ENCODE measurements at regions not wholly inside any gene's neighbourhood (a gene's known extent, or its start where the extent isn't known, plus 50 kb on each side); places are given as distances from the start of the nearest gene placed in this dataset.

GRCh38 chr2:238657132-238658053 is 190.5 kb upstream of the TWIST2 start:
- DNase-seq, result no peak

DNA sequence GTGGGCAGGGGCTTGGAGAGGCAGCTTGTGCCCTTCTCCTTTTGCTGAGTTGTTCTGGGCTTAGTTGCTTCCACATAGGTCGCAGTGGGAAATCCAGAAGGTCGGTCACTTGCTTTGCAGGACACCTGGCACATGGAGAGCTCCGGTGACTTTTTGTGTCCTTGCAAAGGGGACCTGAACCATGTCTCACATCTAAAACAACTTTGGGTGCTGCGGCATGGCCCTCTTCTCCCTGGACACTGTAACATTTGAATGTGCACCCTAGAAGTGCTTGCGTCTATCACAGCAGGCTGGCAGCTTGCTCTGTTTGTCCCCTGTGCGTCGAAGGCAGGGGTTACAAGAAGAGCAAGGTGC is 189.9 kb upstream of the TWIST2 start:
- DNase-seq, result no peak

- no peak for DNase-seq
Observed at GRCh38 chr2:238658820-238659219, 189.1 kb upstream of the TWIST2 start.

- DNase-seq, result no peak
Observed at GRCh38 chr2:238659231-238659630, 188.7 kb upstream of the TWIST2 start.

- DNase-seq, result no peak
Observed at GRCh38 chr2:238663586-238663985, 184.3 kb upstream of the TWIST2 start.

GRCh38 chr2:238665919-238666318 is 182.0 kb upstream of the TWIST2 start:
- no peak for DNase-seq

DNA sequence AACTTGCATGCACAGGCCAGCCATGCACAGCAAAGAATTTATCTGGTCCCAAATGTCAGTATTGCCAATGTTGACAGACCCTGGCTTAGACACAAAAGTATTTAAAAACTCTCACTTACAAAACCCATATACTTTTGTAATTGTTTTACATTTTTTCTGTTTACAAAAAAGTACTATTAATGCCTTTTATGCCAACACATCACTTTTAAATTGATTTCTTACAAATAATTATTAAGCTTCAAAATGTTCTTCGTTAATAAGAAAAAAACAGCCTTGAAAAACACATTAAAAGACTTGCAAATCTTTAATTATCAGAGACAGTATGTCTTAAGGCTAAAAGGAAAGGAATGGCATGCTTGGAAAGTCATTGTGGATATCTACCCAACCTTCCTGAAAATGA is 181.3 kb upstream of the TWIST2 start:
- no peak for DNase-seq

GRCh38 chr2:238667008-238667407 is 180.9 kb upstream of the TWIST2 start:
- DNase-seq, result no peak

GRCh38 chr2:238667639-238668038 is 180.2 kb upstream of the TWIST2 start:
- no peak for DNase-seq

GRCh38 chr2:238668426-238668825 is 179.5 kb upstream of the TWIST2 start:
- DNase-seq, result no peak

GRCh38 chr2:238669046-238669445 is 178.8 kb upstream of the TWIST2 start:
- no peak for DNase-seq

- no peak for DNase-seq
Observed at GRCh38 chr2:238669581-238670080, 178.3 kb upstream of the TWIST2 start.

DNA sequence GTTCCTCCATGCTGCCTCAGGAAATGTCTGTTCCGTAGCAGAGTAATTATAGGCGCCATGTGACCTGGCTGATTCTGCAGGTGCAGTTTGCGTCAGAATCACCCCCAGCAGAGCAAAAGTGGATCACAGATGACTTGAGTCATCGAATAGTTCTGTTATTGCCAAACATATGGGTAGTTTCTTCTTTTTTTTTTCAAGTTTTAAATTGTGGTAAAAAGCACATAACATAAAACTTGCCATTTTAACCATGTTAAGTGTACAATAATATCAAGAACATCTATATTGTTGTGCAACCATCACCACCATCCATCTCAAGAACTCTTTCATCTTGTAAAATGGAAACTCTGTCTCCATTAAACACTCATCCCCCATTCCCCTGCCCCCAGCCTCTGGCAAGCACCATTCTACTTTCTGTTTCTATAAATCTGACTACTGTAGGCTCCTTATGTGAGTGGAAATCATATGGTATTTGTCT is 177.7 kb upstream of the TWIST2 start:
- no peak for DNase-seq

DNA sequence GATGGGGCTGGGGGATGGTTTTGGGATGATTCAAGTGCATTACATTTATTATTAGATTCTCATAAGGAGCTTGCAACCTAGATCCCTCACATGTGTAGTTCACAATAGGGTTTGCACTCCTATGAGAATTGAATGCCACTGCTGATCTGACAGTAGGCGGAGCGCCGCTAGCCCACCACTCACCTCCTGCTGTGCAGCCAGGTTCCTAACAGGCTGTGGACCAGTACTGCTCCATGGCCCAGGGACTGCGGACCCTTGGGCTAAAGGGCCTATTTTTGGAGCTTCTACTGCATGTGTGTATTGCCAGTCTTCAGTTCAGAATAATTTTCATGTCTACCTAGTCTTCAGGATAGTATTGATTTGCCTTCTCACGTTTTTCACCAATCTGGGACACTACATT is 165.3 kb upstream of the TWIST2 start:
- no peak for DNase-seq

GRCh38 chr2:238684362-238685326 is 163.2 kb upstream of the TWIST2 start:
- DNase-seq, result no peak

GRCh38 chr2:238685327-238685709 is 162.6 kb upstream of the TWIST2 start:
- DNase-seq, result no peak

DNA sequence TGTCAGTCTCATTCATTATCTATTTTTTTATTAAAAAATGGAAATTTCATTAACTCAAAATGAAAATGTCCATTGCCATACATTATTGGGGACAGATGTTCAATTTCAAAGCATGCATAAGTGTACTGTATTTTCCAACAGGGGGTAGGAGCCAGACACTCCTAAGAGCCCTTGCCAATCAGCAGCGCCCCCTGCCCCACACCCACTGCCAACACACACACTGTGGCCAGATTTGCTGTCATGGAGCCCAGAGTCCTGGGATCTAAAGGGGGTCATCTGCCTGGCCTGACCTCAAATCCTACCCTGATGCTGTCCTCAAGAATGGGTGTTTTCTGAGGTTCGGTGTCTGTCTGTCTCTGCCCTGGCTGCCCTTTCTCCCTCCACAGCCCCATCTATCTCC is 162.2 kb upstream of the TWIST2 start:
- no peak for DNase-seq

DNA sequence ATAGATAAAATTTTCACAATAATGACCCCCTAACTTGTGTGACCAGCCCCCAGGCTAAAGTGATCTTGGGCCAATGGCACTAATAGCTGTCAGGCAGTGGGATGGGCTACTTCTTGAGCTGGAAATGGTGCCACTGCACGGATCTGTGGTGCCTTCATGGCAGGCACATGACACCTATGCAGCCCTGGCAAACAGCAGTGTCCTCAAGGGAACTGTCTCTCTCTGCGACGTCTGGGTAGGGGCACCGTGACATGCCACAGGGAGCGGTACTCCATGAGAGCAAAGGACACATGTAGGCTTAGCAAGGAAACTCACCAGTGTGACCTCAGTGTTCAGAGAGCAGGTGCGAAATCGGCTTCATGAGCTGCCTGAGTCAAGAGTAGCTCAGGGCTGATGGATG is 161.7 kb upstream of the TWIST2 start:
- no peak for DNase-seq

GRCh38 chr2:238688193-238689153 is 159.4 kb upstream of the TWIST2 start:
- no peak for DNase-seq

GRCh38 chr2:238689331-238689730 is 158.6 kb upstream of the TWIST2 start:
- no peak for DNase-seq

GRCh38 chr2:238689871-238690389 is 158.0 kb upstream of the TWIST2 start:
- no peak for DNase-seq

DNA sequence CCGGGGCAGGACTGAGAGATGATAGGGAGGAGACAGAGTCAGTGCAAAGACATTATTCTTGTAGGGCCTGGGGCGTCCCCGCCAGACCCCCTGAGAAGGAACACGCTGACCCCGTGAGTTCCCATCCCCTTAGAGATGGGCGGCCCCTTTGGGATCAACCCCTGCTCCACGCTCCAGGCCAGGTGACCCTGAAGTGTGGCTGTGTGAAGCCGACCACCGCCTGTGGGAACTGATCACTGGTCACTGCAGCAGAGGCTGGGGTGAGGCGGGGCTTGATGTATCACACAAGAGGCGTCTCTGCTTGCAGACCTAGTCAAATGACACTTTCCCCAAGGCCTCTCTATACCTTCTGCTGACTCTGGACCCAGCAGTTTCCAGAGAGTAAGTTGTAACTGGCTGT is 157.4 kb upstream of the TWIST2 start:
- no peak for DNase-seq
